Kidney epithelial cell (primary cell): ENCODE measurements at regions not wholly inside any gene's neighbourhood (a gene's known extent, or its start where the extent isn't known, plus 50 kb on each side); places are given as distances from the start of the nearest gene placed in this dataset.
"Not testable (repeated sequence)": the region's sequence is repeated elsewhere in the genome, so short reads cannot be mapped to it uniquely, and the experiment has no call there.

ENCODE experiments used
- DNase-seq: peaks from one replicate; pipeline ENCODE4 v3.0.0-alpha.2; 2010; ENCODE audit warnings: low read depth
- H3K27me3 ChIP-seq: 2 replicates; pipeline ENCODE4 v1.6.0; 2011; ENCODE audit warnings: low read length; ENCODE audit not compliant: control insufficient read depth, insufficient read depth
- H3K36me3 ChIP-seq: 2 replicates; pipeline ENCODE4 v1.5.1; 2011; ENCODE audit warnings: low read length; ENCODE audit not compliant: control insufficient read depth, insufficient read depth
- H3K4me3 ChIP-seq: 2 replicates; pipeline ENCODE4 v1.5.1; 2011; ENCODE audit warnings: low read depth, mild to moderate bottlenecking, control low read depth, low read length
- CTCF ChIP-seq: IDR thresholded peaks from 2 replicates; pipeline ENCODE4 v1.5.1; 2011; ENCODE audit warnings: mild to moderate bottlenecking, moderate library complexity, low read length, control low read depth, inconsistent platforms; ENCODE audit not compliant: insufficient read depth, poor library complexity, severe bottlenecking

GRCh38 chr6:135608031-135608430 is 110.5 kb upstream of the AHI1 start:
- H3K4me3 ChIP-seq: no peak overlapping the region
- no peak for DNase-seq
- no peaks in the 10 kb centered on the region for H3K27me3 ChIP-seq
- TF ChIP-seq CTCF: no peak
- no peaks in the 10 kb centered on the region for H3K36me3 ChIP-seq

DNA sequence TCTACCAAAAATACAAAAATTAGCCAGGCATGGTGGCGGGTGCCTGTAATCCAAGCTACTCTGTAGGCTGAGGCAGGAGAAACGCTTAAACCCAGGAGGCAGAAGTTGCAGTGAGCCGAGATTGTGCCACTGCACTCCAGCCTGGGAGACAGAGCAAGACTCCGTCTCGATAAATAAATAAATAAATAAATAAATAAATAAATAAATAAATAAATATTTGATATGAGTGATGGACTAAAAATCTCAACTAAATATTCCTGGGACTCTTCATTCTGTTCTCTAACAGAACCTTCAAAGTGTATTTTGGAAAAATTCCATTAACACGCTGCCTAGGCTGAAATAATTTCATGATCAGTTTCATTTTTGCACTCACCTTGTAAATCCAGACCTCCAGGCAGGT is 112.7 kb upstream of the AHI1 start:
- H3K36me3 ChIP-seq, DNase-seq, H3K27me3 ChIP-seq, H3K4me3 ChIP-seq: not testable (repeated sequence)

DNA sequence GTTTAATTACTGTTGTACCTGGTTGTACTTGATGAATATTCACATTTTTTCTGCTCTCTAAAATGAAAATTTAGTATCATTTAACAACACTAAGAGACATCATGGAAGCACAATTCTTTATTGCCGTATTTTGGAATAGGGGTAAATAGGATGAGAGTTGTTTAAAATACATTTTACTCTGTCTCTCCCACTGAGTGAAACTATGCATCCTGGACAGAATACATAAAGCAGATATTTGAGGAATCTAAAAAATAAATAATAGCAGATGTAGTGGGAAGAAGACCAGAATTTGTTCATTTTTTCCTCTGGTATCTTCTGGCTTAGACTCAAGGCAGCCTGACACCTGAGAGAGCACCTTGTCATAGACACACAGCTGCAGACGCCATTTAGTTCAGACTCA is 119.1 kb upstream of the AHI1 start:
- TF ChIP-seq CTCF: no peak
- H3K4me3 ChIP-seq: no peak overlapping the region
- H3K36me3 ChIP-seq: no peaks in the 10 kb centered on the region
- H3K27me3 ChIP-seq: no peaks in the 10 kb centered on the region
- no peak for DNase-seq

- Histone ChIP-seq H3K36me3 (no peaks in the 10 kb centered on the region), H3K27me3 (no peaks in the 10 kb centered on the region), H3K4me3 (no peak overlapping the region)
- DNase-seq: no peak
- TF ChIP-seq CTCF: no peak
Observed at GRCh38 chr6:135617222-135617621, 119.7 kb upstream of the AHI1 start.

GRCh38 chr6:135622081-135622480 is 124.5 kb upstream of the AHI1 start:
- no peak overlapping the region for H3K4me3 ChIP-seq
- DNase-seq: no peak
- no peaks in the 10 kb centered on the region for H3K27me3 ChIP-seq
- no peaks in the 10 kb centered on the region for H3K36me3 ChIP-seq
- TF ChIP-seq CTCF: no peak

- no peak for DNase-seq
- no peaks in the 10 kb centered on the region for H3K27me3 ChIP-seq
- H3K4me3 ChIP-seq: no peak overlapping the region
- TF ChIP-seq CTCF: no peak
- H3K36me3 ChIP-seq: no peaks in the 10 kb centered on the region
Observed at GRCh38 chr6:135623979-135624378, 126.4 kb upstream of the AHI1 start.
